GM08714 (cell line): ENCODE measurements at regions not wholly inside any gene's neighbourhood (a gene's known extent, or its start where the extent isn't known, plus 50 kb on each side); places are given as distances from the start of the nearest gene placed in this dataset.
A peak's percentile ranks its signal among the peaks of the same experiment; 100 is the strongest.

Source experiments
- H3K4me3 ChIP-seq: fragments of 200-500 bp; sonication (Bioruptor generic); 2 replicates; pipeline ENCODE4 v1.5.1; 2014; ENCODE audit warnings: mild to moderate bottlenecking, low read length, inconsistent platforms
- ZNF274 ChIP-seq: IDR thresholded peaks from 2 replicates; pipeline ENCODE4 v1.6.1; 2012; ENCODE audit warnings: mild to moderate bottlenecking, low read depth, low read length

GRCh38 chr5:88666761-88667495, 216.1 kb downstream of the MEF2C start:
- TF ChIP-seq ZNF274 = no peak
- peak overlapping the region; percentile 100 for H3K4me3 ChIP-seq

GRCh38 chr5:88665750-88666215, 217.2 kb downstream of the MEF2C start:
- no peak for TF ChIP-seq ZNF274
- peak overlapping the region; percentile 57 for H3K4me3 ChIP-seq

- TF ChIP-seq ZNF274 = no peak
- H3K4me3 ChIP-seq = no peak overlapping the region
These were observed 218.3 kb downstream of the MEF2C start for GRCh38 chr5:88664645-88665044.

- no peak for TF ChIP-seq ZNF274
- no peak overlapping the region for H3K4me3 ChIP-seq
These were observed 219.2 kb downstream of the MEF2C start for GRCh38 chr5:88663793-88664216.

- H3K4me3 ChIP-seq = no peak overlapping the region
- no peak for TF ChIP-seq ZNF274
These were observed 220.1 kb downstream of the MEF2C start for GRCh38 chr5:88662846-88663245.

GRCh38 chr5:88661806-88662207, 221.2 kb downstream of the MEF2C start:
- no peak for TF ChIP-seq ZNF274
- H3K4me3 ChIP-seq = no peak overlapping the region; the same call in 1 of the 2 replicates

- no peak for TF ChIP-seq ZNF274
- peak overlapping the region; percentile 56 for H3K4me3 ChIP-seq
These were observed 221.8 kb downstream of the MEF2C start for GRCh38 chr5:88660947-88661805.

- peak overlapping the region; percentile 56; the same call in 1 of the 2 replicates for H3K4me3 ChIP-seq
- TF ChIP-seq ZNF274 = no peak
These were observed 222.6 kb downstream of the MEF2C start for GRCh38 chr5:88660264-88660946.

GRCh38 chr5:88659529-88660263, 223.3 kb downstream of the MEF2C start:
- no peak for TF ChIP-seq ZNF274
- peak overlapping the region; percentile 47; the same call in 1 of the 2 replicates for H3K4me3 ChIP-seq

- H3K4me3 ChIP-seq = no peak overlapping the region
- no peak for TF ChIP-seq ZNF274
These were observed 224.1 kb downstream of the MEF2C start for GRCh38 chr5:88658886-88659285.

- TF ChIP-seq ZNF274 = no peak
- no peak overlapping the region for H3K4me3 ChIP-seq
These were observed 224.8 kb downstream of the MEF2C start for GRCh38 chr5:88657906-88658775.

GRCh38 chr5:88657136-88657535, 225.8 kb downstream of the MEF2C start:
- no peak for TF ChIP-seq ZNF274

GRCh38 chr5:88656221-88656950, 226.6 kb downstream of the MEF2C start:
- H3K4me3 ChIP-seq = no peak overlapping the region

More at GRCh38 chr5:88657136-88657535, 225.8 kb downstream of the MEF2C start:
- no peak overlapping the region for H3K4me3 ChIP-seq

More at GRCh38 chr5:88656221-88656950, 226.6 kb downstream of the MEF2C start:
- no peak for TF ChIP-seq ZNF274
